ENCODE measurements at regions not wholly inside any gene's neighbourhood (a gene's known extent, or its start where the extent isn't known, plus 50 kb on each side); places are given as distances from the start of the nearest gene placed in this dataset.
"Not testable (repeated sequence)": the region's sequence is repeated elsewhere in the genome, so short reads cannot be mapped to it uniquely, and the experiment has no call there.

DNA sequence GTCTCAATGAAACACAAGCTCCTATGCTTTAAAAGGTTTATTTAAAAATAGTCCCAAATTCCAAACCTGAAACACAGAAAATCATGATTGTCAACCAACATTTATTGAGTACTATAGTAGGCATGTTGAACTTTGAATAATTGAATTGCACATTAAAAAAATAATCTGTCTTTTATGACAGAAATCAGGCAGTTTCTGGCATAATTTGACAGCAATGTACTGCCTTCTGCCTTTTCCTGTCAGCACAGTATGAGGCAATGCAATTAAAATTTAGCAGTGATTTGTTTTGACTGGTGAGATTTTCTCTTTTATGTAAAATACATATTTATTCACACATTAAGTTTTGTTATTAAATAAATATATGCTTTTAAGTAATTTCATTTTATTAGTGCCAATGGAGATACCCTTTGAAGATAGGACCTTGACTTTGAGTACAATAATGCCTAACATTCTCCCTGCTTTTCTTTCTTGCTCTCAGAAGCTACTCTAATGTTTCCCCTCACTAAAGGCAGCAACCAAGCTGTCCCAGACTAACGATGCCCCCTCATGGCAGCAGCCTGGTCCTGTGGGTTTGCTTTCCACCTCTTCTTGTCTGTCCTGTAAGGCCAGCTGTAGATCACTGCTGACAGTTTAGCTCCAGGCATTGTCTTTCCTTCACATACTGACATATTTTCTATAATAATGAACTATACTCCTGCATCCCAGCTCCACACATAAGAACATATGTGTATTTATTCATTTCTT, 346.7 kb downstream of the IL20RB start:
- DNase-seq = no peak

DNA sequence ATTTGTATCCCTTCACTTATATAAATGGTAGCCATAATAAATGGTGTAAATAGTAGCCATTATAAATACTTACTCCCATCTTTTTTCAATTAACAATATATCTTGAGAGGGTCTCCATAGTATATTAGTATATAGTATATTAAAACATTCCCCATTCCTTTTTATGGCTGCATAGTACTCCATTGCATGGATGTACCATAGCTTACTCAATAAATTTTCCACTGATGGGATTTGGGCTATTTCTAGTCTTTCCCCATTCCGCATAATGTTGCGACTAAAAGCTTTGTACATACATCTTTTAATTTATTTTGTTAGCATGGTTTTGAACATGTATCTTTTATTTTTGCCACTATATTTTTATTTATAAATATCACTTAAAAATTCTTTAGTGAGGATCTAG, 366.3 kb downstream of the IL20RB start:
- DNase-seq = no peak

DNA sequence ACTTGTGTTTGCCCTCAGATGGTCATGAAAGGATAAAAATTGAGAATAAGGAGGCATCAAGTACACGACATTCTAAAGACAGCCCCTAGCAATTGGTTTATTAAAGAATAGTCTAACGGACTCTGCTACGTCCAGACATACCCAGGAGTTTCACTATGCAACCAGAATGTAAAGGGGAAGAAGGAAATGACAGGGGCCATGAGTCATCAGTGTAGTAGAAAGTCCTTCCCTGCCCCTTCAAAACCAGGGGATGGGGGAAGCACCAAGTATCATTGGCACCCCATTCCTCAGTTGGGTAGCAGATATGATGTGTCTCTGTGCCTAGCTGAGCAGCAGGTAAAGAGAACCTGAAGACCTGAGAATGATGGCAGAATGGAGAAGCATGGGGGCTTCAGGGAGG, 367.4 kb downstream of the IL20RB start:
- no peak for DNase-seq

DNA sequence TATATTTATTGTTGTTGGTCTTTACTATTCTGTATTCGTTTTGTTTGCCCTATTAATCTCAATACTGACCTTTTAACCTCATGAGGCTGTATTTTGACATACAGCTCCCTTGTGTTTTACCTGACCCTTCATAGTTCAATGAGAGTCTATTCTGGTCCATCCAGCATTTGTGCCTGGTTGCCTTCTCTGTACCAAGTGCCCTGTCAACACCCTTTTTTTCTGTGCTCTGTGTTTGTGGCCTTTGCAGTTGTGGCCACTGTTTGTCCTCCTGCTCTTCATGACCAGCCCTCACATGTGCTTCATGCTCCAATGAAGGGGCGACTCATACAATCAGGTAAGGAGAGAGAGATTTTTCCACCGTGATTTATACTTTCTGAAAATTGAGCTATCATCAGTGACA, 368.2 kb downstream of the IL20RB start:
- DNase-seq = no peak

DNA sequence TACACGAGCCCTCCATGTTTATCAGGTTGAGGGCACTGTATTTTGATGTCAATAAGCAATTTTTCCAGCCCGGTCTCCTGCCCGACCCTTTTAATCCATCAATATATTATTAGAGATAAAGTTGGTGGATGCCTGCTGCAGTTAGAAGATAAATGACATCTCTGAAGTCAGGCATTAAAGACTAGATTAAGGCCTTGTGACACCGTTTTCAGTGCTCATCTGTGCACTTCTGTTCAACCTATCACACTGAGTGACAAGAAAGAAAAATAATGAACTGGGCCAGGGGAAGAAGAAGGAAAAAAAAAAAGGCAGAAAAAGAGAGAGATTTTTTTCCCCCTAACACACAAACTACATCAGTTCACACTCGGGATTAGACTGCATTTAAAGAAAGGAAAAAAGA, 371.8 kb downstream of the IL20RB start:
- DNase-seq = no peak

DNA sequence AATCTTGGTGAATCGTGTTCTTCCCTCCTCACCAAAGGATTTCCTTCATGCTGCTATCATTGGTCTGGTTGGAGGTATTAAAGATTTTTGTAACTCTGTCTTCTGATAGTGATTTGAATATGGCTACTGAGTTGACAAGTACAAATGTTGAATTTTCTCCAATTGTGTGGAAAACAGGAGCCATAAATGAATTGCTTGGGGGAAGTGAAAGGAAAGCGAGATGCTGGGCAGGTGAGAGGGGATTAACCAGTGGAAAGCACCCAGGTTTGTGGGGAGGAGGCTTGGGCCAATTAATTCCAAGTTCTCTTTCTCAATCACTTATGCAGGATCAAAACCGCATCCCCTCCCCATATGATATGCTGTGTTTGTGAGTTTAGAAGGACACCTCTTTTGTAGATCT, 372.5 kb downstream of the IL20RB start:
- DNase-seq = no peak

DNA sequence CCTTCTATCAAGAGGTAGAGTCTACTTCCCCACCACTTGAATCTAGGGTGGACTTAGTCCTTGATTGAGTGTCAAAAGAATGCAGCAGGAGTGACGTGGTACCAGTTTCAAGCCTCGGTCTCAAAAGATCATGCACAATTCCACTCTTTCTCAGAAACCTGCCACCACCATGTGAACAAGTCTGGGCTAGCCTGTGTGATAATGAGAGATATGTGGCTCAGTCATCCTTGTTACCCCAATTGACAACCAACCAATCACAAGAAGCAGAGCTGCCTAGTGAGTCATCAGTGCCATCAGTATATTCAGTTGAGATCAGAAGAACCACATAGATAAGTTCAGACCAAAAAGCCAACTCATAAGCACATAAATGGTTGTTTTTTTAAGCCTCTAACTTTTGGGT, 374.5 kb downstream of the IL20RB start:
- DNase-seq = no peak

DNA sequence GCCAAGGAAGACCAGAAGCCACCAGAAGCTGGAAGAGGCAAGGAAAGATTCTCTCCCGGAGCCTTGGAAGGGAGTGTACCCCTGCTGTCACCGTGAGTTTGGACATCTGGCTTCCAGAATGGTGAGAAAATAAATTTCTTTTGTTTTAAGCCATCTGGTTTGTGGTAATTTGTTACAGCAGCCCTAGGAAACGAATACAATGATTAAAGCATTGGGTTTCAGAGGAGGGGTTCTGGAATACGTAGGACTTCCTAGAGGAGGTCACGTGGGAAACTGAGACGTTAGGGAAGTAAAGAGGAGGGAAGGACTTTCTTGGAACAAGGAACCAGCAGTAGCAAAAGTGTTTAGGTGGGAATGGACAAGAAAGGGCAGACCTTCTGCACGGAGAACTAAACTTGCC, 377.7 kb downstream of the IL20RB start:
- no peak for DNase-seq

DNA sequence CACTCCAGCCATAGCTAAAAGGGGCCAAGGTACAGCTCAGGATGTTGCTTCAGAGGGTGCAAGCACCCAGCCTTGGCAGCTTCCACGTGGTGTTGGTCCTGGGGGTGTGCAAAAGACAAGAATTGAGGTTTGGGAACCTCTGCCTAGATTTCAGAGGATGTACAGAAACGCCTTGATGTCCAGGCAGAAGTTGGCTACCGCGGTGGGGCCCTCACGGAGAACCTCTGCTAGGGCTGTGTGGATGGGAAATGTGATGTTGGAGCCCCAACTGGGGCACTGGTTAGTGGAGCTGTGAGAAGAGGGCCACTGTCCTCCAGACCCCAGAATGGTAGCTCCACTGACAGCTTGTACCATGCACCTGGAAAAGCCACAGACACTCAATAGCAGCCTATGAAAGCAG, 380.6 kb downstream of the IL20RB start:
- not testable (repeated sequence) for DNase-seq

DNA sequence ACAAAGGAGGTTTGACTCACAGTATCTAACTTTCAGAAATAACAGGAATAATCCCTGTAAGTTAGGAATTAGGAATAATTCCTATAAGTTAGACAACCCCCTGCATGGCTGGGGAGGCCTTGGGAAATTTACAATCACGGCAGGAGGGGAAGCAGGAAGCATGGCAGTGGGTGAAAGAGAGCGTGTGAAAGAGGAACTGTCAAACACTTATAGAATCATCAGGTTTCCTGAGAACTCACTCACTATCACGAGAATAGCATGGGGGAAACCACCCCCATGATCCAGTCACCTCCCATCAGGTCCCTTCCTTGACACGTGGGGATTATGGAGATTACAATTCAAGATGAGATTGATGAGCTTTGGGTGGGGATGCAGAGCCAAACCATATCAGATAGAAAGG, 385.5 kb downstream of the IL20RB start:
- no peak for DNase-seq

DNA sequence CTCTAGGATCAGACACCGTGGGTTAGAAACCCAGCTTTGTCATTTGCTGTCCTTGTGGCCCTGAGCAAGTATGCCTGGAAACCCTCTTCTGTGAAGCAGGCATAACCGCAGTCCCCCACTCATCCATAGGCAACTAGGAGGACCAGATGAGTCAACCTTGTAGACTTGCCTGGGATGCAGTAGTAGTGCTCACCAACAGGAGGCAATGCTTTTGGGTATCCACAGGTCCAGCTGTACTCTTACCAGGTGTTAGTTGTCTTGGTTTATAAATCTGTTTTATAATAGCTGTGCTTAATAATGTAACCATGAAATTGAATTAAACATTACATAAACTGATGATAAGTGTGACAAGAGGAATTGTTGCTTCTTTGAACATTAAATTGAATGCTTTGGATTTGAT, 389.3 kb downstream of the IL20RB start:
- DNase-seq = no peak

DNA sequence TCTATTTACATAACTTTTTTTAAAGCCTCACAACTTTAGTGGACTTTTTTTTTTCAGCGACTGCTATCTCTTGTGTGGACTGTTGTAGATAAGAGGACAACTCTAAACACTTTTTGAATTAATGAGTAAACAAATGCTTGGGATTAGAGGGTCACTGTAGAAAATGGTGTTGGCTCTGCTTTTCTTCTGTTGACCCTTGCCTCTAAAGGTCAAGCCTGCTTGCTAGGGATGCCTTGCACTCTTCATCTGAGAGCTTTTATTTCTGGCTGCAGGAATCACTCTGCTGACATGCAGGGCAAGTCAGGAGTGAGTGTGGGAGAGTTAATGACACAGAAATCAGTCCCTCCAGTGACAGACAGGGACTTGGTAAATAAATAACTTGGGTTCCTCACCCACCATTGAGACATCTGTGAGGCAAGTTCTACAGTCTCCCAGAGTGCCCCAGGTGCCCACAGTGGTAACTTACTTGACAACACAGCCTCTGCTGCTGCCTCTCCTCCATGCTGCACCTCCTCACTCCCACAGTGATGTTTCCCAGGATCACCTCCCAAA, 390.1 kb downstream of the IL20RB start:
- no peak for DNase-seq

DNA sequence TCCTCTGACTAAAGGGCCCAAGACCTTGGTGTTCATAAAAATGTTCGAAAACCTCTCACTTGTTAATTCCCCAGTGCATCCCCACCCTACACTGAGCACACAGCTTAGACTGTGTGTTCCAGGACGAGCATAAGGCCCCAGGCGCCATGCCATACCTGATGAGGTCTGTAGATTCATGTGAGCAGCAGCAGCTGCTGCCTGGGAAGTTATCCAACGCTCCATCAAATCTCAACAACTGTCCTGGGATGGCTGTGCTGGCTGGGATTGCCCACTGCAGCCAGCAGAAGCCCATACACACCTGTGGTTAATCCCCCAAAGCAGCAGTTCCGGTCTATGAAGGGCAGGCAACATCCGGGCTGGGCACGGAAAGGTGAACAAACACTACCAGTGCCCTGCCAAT, 391.2 kb downstream of the IL20RB start:
- DNase-seq = no peak

DNA sequence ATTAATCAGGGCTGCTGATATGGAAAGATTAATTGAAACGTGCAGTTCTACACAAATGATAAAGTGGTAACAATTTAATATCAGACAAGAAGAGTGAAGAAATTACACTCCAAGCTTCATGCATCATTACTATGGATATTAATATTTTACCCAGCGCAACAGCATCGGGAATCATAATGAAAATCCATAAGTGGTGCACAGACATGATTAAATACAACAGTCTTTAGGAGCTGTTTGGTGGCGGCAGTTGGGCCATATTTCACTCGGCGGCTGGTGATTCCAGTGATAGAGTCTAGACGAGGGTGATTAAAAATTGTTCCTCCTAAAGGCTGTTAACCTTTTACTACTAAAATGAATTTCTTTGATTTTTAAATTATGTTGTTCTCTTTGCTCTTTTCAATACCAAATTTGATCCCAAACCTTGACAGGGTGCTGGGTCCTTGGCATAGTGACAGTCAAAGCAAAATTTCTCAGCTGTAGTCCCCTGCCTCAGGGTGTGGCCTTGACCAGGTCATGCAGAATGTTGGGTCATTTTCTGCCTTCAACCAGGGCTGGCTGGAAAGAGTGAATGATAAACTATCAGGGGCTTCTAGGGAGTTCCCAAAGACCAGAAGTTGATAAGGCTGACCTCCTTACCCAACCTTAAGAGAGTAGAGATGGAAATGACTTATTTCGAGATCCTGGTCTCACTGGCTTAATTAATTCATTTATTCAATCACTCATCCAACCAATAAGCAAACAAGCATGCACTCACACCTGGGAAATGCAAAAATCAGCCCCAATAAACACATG, 392.0 kb downstream of the IL20RB start:
- no peak for DNase-seq

DNA sequence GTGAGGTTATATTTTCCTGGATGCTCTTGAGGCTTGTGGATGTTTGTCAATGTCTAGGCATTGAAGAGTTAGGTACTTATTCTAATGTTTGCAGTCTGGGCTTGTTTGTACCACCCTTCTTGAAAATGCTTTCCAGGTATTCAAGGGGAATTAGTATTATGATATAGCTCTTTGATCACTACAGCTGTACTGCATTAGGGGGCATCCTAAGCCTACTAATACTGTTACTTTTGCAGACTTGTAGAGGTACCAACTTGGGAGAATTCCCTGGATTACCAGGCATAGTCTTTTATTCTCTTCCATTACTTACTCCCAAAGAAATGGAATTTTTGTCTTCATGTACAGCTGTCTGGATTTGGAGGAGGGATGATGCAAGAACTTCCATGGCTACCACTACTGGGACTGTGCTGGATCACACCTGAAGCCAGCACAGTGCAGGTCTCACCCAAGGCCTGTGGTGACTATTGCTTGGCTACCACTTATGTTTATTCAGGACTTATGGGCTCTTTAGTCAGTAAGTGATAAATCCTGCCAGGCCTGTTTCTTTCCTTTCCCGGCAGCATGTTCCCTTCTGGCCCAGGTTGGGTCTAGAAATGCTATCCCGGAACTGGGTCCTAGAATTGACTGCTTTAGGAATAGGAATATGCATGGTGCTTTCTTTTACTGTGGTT, 402.9 kb downstream of the IL20RB start:
- DNase-seq = no peak

DNA sequence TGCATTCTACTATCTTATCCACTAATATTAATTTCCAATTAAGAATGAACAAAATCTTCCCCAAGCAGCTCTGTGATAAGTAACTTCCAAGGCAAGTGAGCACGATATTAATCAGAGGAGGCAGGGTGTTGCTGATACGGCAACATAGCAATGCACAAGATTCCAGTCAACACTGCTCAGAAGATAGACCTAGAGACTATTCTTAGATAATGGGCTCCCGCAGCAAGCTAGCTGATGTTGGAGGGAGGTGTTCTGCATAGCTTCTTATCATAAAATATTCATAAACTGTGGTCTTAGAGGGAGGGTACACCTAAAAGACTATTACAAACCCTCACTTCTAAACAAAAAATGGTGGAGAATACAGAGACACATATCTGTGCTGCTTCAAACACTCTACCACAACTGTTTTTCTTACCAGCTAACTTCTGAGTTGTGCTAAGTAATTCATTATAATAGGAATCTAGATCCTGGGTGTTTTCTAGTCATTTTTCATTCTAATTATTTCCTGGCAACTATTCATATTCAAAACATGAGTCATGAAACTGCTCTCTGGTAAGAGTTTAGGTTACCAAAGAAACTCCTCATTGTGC, 382.0 kb upstream of the SOX14 start:
- DNase-seq = no peak

DNA sequence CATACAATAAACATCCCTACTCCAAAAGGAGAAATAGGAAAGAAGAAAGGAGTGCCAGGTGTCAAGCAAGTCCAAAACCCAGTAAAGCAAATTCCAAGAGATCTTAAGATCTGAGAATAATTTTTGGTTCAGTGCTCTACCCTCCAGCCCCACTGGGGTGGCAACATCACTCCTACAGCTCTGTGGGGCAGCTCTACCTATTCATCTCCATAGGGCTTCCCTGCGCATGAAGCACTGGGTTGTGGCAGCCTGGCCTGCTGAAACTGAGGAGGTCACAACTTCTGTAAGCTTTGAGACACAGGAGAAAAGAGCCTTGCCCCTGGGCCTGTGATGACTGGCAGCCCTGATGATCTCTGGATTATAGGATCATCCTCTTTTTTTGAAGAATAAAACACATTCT, 378.2 kb upstream of the SOX14 start:
- no peak for DNase-seq

DNA sequence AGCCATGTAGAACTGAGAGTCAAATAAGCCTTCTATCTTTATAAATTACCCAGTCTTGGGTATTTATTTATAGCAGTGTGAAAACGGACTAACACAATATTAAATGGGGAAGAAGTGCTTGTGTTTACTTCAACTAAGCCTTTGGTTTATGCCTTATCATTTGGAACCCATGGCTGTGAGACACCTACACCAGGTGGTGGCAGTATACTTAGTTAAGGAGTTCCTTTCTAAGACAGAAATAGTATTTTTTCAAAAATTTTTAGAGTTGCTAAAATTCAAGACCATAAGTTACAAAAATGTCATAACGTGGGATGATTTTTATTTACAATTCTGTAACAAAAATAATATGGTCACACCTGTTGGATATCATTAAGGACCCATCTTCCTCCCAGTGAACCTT, 354.5 kb upstream of the SOX14 start:
- no peak for DNase-seq

DNA sequence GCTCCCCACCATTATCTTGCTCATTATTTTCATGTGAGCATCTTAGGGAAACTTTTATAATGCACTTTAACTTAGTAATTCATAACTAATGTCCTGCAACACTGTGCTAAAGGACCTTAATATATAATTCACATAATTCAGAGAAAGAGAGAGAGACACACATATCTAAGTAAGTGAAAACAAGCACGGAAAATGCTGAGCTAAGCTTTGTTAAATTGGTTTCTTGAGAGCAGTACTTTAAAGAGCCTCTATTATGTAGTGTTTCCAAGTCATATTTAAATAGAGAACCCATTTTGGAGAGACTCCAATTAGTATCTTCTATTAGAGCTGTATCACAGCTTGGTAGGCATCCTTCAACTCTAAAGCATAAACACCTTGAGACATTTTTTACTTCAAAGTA, 354.1 kb upstream of the SOX14 start:
- no peak for DNase-seq

DNA sequence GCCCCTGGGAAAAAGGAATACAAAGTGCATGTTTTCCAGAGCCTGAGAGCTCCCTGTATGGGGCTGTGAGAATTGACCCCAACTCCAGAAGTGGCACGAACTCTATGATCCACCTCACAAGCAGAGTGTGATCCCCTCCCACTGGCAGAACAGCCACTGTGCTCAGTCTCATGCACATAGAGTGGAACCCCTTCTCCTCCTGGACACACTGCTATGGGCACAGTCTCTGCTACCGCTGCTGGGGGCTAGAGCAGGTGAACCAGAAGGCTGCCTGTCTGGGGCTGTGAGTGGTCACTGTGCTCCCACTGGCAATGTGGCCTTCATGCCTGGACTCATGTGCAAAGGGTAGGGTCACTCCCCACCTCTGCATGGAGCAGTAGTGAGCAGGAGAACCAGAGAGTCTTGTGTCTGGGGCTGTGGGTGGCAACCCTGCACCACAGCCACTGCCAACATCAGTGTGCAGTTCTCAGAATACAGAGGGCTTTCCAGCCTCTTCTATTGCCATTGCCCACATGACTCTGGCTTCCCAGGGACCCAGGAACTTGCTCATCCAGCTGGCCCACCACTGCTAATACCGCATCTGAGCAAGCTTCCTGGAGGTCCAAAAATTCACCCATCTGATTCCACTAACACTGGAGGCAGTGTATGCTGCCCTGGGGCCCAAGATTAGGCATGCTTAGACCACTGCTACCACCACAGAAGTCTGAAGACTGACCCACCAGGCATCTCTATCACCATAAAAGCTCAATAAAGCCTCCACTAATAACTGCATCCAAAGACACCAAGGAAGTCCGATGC, 343.7 kb upstream of the SOX14 start:
- DNase-seq = no peak

DNA sequence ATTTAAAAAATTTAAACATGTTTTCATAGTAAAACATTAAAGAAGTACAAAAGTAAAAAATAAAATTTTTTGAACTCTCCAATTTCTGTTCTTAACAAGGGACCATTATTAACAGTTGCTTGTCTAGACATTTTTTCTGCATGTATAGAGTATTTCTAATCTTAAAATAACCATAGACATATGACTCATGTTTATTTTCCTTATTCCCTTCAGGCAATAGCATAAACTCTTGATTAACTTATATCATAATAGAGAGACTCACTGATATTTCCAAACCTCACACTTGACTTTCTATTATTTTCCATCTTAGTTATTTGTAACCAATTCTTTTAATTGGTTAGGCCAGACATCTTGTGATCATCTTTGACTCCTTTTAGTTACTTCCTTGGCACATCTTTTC, 325.6 kb upstream of the SOX14 start:
- DNase-seq = no peak

DNA sequence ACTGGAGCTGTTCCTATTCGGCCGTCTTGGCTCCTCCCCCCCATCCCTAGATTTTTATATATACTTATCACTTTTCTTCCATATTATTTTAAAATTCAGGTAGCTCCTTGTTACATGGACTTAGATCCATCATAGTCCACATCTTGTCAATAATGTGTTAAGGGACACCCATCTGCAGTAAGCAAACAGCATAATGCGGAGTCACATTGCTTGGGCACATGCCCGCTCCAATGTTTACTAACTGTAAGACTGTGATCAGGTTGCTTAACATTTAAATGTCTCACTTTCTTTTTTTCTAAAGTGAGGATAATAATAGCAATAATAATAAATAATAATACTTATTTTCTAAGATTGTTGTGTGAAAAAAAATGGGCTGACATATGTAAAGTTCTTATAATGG, 303.2 kb upstream of the SOX14 start:
- no peak for DNase-seq

DNA sequence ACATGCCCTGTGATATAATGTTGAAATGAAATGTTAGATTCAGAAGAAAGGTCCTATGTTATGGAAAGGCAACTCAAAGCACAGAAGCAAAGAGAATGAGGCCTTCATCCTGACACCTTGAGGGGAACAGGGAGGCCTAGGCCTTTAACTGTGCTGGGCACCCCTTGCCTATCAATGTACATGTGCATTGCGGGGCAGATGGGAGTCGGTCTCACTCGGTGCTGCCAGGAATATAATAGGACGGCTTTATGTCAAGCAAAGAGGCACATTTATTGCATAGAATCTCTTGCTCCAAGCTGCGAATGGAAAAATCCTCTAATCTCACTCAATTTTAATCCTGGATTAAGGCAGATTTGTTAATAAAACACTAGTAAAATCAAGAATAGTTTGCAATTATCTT, 301.0 kb upstream of the SOX14 start:
- no peak for DNase-seq
